IMR-90 (cell line): ENCODE measurements at regions not wholly inside any gene's neighbourhood (a gene's known extent, or its start where the extent isn't known, plus 50 kb on each side); places are given as distances from the start of the nearest gene placed in this dataset.

Experiments
- ATAC-seq: fragments of 200-7000 bp; cut with Tn5 transposase; 2 replicates; pipeline ENCODE4 v1.9.1; 2020; ENCODE audit warnings: low read depth, mild to moderate bottlenecking, moderate library complexity
- BruUV-seq: library from RNA; stranded (reverse); fragments of 400-500 nt; replicated peaks from 2 replicates; lab custom pipeline; 2021; lab: Mats Ljungman, UMichigan
- CTCF ChIA-PET: fragments of 300-600 bp; formaldehyde crosslinking; extraction: SDS; loops from one replicate; lab custom pipeline; 2021; ENCODE audit warnings: antibody characterized with exemption; lab: Yijun Ruan, JAX
- POLR2A ChIA-PET: fragments of 300-600 bp; sonication (Branson Sonifier 250); formaldehyde crosslinking; loops from one replicate; lab custom pipeline; 2022; ENCODE audit warnings: antibody characterized with exemption; ENCODE audit not compliant: unreplicated experiment; lab: Charles Lee
- DNase-seq: peaks from one replicate; pipeline ENCODE4 v3.0.0; 2013
- H2AFZ ChIP-seq: replicated peaks from 2 replicates; pipeline ENCODE3; 2013; ENCODE audit warnings: low read length, mild to moderate bottlenecking; ENCODE audit not compliant: poor library complexity
- H2AK5ac ChIP-seq: 2 replicates; pipeline ENCODE4 v1.6.1; 2013; ENCODE audit warnings: low read depth, low read length, inconsistent platforms
- H2AK9ac ChIP-seq: replicated peaks from 2 replicates; pipeline ENCODE3; 2013; ENCODE audit warnings: mild to moderate bottlenecking, low read depth, low read length, moderate library complexity; ENCODE audit not compliant: poor library complexity
- H2BK120ac ChIP-seq: 2 replicates; pipeline ENCODE4 v1.6.1; 2013; ENCODE audit warnings: low read depth, low read length, inconsistent platforms
- H2BK15ac ChIP-seq: 3 replicates; pipeline ENCODE4 v1.6.1; 2013; ENCODE audit warnings: low read depth, low read length, inconsistent platforms
- H2BK20ac ChIP-seq: 2 replicates; pipeline ENCODE4 v1.6.1; 2013; ENCODE audit warnings: low read depth, mild to moderate bottlenecking, inconsistent platforms, low read length, moderate library complexity
- H2BK5ac ChIP-seq: 2 replicates; pipeline ENCODE4 v1.6.1; 2013; ENCODE audit warnings: mild to moderate bottlenecking, low read depth, low read length, inconsistent platforms; ENCODE audit not compliant: poor library complexity, severe bottlenecking
- H3K14ac ChIP-seq: replicated peaks from 2 replicates; pipeline ENCODE4 v1.6.1; 2013; ENCODE audit warnings: low read depth, low read length, inconsistent platforms
- H3K18ac ChIP-seq: 2 replicates; pipeline ENCODE4 v1.6.1; 2013; ENCODE audit warnings: low read depth, low read length, control low read depth
- H3K23ac ChIP-seq: 2 replicates; pipeline ENCODE4 v1.6.1; 2013; ENCODE audit warnings: low read depth, low read length, inconsistent platforms
- H3K27ac ChIP-seq: 2 replicates; pipeline ENCODE4 v1.5.1; 2013; ENCODE audit warnings: mild to moderate bottlenecking, control low read depth, low read length; ENCODE audit not compliant: insufficient read depth
- H3K27me3 ChIP-seq: 2 replicates; pipeline ENCODE4 v1.6.1; 2013; ENCODE audit warnings: low read length; ENCODE audit not compliant: control insufficient read depth, insufficient read depth
- H3K36me3 ChIP-seq: 2 replicates; pipeline ENCODE4 v1.6.1; 2013; ENCODE audit warnings: low read length, mixed read lengths; ENCODE audit not compliant: control insufficient read depth, insufficient read depth
- H3K4ac ChIP-seq: 2 replicates; pipeline ENCODE4 v1.6.1; 2013; ENCODE audit warnings: low read depth, low read length, inconsistent platforms
- H3K4me1 ChIP-seq: 2 replicates; pipeline ENCODE4 v1.6.1; 2013; ENCODE audit warnings: low read length, mixed read lengths; ENCODE audit not compliant: control insufficient read depth, insufficient read depth
- H3K4me2 ChIP-seq: 2 replicates; pipeline ENCODE4 v1.6.1; 2013; ENCODE audit warnings: low read depth, mild to moderate bottlenecking, control low read depth, low read length, moderate library complexity
- H3K4me3 ChIP-seq: 2 replicates; pipeline ENCODE4 v1.5.1; 2013; ENCODE audit warnings: low read depth, mild to moderate bottlenecking, control low read depth, low read length, moderate library complexity; ENCODE audit not compliant: insufficient read depth
- H3K56ac ChIP-seq: 2 replicates; pipeline ENCODE4 v1.6.1; 2013; ENCODE audit warnings: low read length, inconsistent platforms; ENCODE audit not compliant: insufficient read depth; ENCODE audit errors: extremely low read depth
- H3K79me1 ChIP-seq, 2 experiments: 2 replicates each; pipeline ENCODE4 v1.6.1; 2013; ENCODE audit warnings: low read length in 2 of 2, inconsistent platforms in 1 of 2, low read depth in 1 of 2
- H3K9ac ChIP-seq: 2 replicates; pipeline ENCODE4 v1.6.1; 2013; ENCODE audit warnings: low read depth, low read length, control low read depth
- H3K9me1 ChIP-seq: 2 replicates; pipeline ENCODE4 v1.6.1; 2013; ENCODE audit warnings: low read length, inconsistent platforms; ENCODE audit not compliant: insufficient read depth
- H3K9me3 ChIP-seq: 2 replicates; pipeline ENCODE4 v1.6.1; 2013; ENCODE audit warnings: low read length; ENCODE audit not compliant: control insufficient read depth, insufficient read depth
- H4K20me1 ChIP-seq: 2 replicates; pipeline ENCODE4 v1.6.1; 2013; ENCODE audit warnings: low read length, inconsistent platforms; ENCODE audit not compliant: insufficient read depth
- H4K5ac ChIP-seq: 2 replicates; pipeline ENCODE4 v1.6.1; 2013; ENCODE audit warnings: mild to moderate bottlenecking, low read depth, low read length, control low read depth
- H4K8ac ChIP-seq, 2 experiments: 2 replicates each; pipeline ENCODE4 v1.6.1; 2013; ENCODE audit warnings: low read depth in 2 of 2, low read length in 2 of 2, control low read depth in 1 of 2, inconsistent platforms in 1 of 2
- H4K91ac ChIP-seq: 2 replicates; pipeline ENCODE4 v1.6.1; 2013; ENCODE audit warnings: low read depth, low read length, inconsistent platforms; ENCODE audit not compliant: insufficient read depth
- MXI1 ChIP-seq: IDR thresholded peaks from 2 replicates; pipeline ENCODE4 v1.6.1; 2012; ENCODE audit warnings: low read depth, mild to moderate bottlenecking, low read length, moderate library complexity, borderline replicate concordance
- WGBS, 2 experiments: methylation state at CpG; one replicate each; pipeline versions ENCODE4 v1.1.5 to v1.1.7; 2013; ENCODE audit warnings: missing lambda C conversion rate in 2 of 2; ENCODE audit not compliant: insufficient read length in 1 of 2; ENCODE audit errors: extremely low coverage in 2 of 2; 5-methylcytosine and 5-hydroxymethylcytosine counted together
- dilution Hi-C: fragments of 300-500 bp; cut with HindIII; formaldehyde crosslinking; loops from one replicate; pipeline ENCODE4 v1.14.3; 2018; ENCODE audit warnings: low sequenced_read_pairs; ENCODE audit not compliant: unreplicated experiment
- in situ Hi-C: fragments of 300-500 bp; cut with MboI; formaldehyde crosslinking; loops from 3 replicates; pipeline ENCODE4 v1.14.3; 2019; ENCODE audit warnings: low sequenced_read_pairs, inconsistent platforms, mixed read lengths
- intact Hi-C: fragments of 100-400 bp; cut with micrococcal nuclease; formaldehyde crosslinking; loops from 2 replicates; pipeline ENCODE4 v1.10.0; 2022

- Histone ChIP-seq H2AK5ac (no peak overlapping the region), H3K4me3 (no peak overlapping the region), H4K91ac (no peak overlapping the region), H3K9me1 (0 out of 2 replicates have a peak, but pooled peaks cover 5% of the 10 kb centered on the region), H4K5ac (no peak overlapping the region), H3K79me1 (no peaks in the 10 kb centered on the region), H3K27ac (no peak overlapping the region), H2AFZ (no peak overlapping the region), H3K23ac (no peak overlapping the region), H2AK9ac (no peak overlapping the region), H4K8ac (no peak overlapping the region), H3K27me3 (peaks cover 16% of the 10 kb centered on the region), H2BK15ac (no peak overlapping the region), H2BK5ac (no peak overlapping the region), H3K4me1 (no peaks in the 10 kb centered on the region), H3K9me3 (no peaks in the 10 kb centered on the region), H2BK120ac (no peak overlapping the region), H3K14ac (no peak overlapping the region), H3K18ac (no peak overlapping the region), H3K56ac (no peak overlapping the region), H3K36me3 (no peaks in the 10 kb centered on the region), H4K20me1 (no peaks in the 10 kb centered on the region), H3K9ac (no peak overlapping the region), H3K4ac (no peak overlapping the region), H3K4me2 (no peak overlapping the region), H2BK20ac (no peak overlapping the region)
- BruUV-seq: no TSS peak
- ChIA-PET POLR2A (no interaction called here), CTCF (interaction anchor here (0.6 kb wide), 1 partner anchor 262 kb away, joined by 3 read pairs; no protein-coding TSS in a partner anchor)
- intact Hi-C loops (no loop called here), in situ Hi-C loops (no loop called here), dilution Hi-C loops (no loop called here)
- DNase-seq: no peak
- no CpG with 5 or more reads among the region's 2 CpGs for WGBS, 2 experiments
- no peak for TF ChIP-seq MXI1
- no peak for ATAC-seq
Measured at GRCh38 chr3:124203292-124203691, 211.4 kb upstream of the ROPN1 start.
